HCT116 (cell line): ENCODE measurements at regions not wholly inside any gene's neighbourhood (a gene's known extent, or its start where the extent isn't known, plus 50 kb on each side); places are given as distances from the start of the nearest gene placed in this dataset.

Experiments used
- ATF3 ChIP-seq: IDR thresholded peaks from 2 replicates; pipeline ENCODE4 v1.6.1; 2012
- EGR1 ChIP-seq: IDR thresholded peaks from 2 replicates; pipeline ENCODE4 v1.6.1; 2012; ENCODE audit warnings: low read depth
- EZH2 ChIP-seq: fragments of 200-600 bp; sonication (generic); IDR thresholded peaks from 2 replicates; pipeline ENCODE4 v1.6.1; 2017; ENCODE audit warnings: antibody characterized with exemption, mixed run types
- MAX ChIP-seq: IDR thresholded peaks from 2 replicates; pipeline ENCODE4 v1.6.1; 2012
- POLR2A ChIP-seq: IDR thresholded peaks from 2 replicates; pipeline ENCODE4 v1.7.0; 2011; ENCODE audit warnings: borderline replicate concordance; ENCODE audit not compliant: insufficient read depth, insufficient read length; ENCODE audit errors: extremely low read depth
- POLR2AphosphoS5 ChIP-seq: IDR thresholded peaks from 2 replicates; pipeline ENCODE4 v1.6.1; 2011; ENCODE audit warnings: mild to moderate bottlenecking, low read depth, low read length, moderate library complexity
- RAD21 ChIP-seq: IDR thresholded peaks from 2 replicates; pipeline ENCODE4 v1.6.1; 2012; ENCODE audit warnings: low read depth, mild to moderate bottlenecking
- SIN3A ChIP-seq: IDR thresholded peaks from 2 replicates; pipeline ENCODE4 v1.6.1; 2012; ENCODE audit warnings: low read depth
- SP1 ChIP-seq: IDR thresholded peaks from 2 replicates; pipeline ENCODE4 v1.6.1; 2012; ENCODE audit warnings: low read depth
- ZFX ChIP-seq: fragments of 450-650 bp; IDR thresholded peaks from 2 replicates; pipeline ENCODE4 v1.6.1; 2017
- ZNF274 ChIP-seq: fragments of 200-500 bp; sonication (Bioruptor generic); IDR thresholded peaks from 2 replicates; pipeline ENCODE4 v1.6.1; 2014; ENCODE audit warnings: mild to moderate bottlenecking, low read depth, low read length, inconsistent platforms
- TF ChIP-seq, protein P1 (sequence below), 3 experiments: fragments of 200-600 bp in 1 of 3; sonication (generic) in 1 of 3; IDR thresholded peaks in 2 of 3; conservative IDR thresholded peaks in 1 of 3; 2 replicates each; pipeline ENCODE4 v1.5.1; 2012 to 2017; ENCODE audit warnings: low read depth in 2 of 3, low read length in 2 of 3, antibody characterized with exemption in 1 of 3, borderline replicate concordance in 1 of 3, control low read depth in 1 of 3, mild to moderate bottlenecking in 1 of 3, mixed read lengths in 1 of 3, mixed run types in 1 of 3, moderate library complexity in 1 of 3; ENCODE audit not compliant: insufficient read depth in 1 of 3

DNA sequence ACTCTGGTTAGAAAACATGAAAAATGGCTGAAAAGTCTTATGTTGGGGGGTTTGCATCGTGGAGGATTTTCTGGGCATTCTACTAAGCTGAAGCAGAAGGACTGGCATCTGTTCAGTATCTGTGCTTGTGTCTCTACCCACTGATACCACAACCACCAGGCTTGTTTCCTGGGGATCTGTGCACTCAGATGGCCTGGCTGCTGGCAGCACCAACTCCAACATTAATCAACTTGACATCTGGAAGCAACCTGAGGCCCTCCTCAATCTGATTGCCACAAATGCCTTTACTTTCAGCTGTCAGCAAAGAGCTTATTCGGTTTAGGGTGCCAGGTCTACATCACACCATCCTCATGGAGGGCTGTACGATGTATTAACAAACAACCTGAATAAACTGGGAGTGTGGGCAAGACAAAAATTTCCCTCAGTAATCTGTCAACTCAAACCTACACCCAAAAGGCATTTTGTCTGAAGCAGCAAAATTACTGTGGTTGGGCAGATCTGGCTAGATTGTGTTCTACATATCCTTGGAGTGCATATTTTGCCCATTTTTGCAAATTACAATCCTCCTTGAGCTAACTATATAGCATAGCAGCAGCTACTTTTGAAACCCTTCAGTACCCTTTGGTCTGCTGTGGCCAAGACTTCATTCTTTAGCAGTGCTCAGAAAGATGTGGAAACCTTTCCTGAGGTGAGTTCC, 74.6 kb downstream of the FOXD1 start:
- TF ChIP-seq, protein P1, sequence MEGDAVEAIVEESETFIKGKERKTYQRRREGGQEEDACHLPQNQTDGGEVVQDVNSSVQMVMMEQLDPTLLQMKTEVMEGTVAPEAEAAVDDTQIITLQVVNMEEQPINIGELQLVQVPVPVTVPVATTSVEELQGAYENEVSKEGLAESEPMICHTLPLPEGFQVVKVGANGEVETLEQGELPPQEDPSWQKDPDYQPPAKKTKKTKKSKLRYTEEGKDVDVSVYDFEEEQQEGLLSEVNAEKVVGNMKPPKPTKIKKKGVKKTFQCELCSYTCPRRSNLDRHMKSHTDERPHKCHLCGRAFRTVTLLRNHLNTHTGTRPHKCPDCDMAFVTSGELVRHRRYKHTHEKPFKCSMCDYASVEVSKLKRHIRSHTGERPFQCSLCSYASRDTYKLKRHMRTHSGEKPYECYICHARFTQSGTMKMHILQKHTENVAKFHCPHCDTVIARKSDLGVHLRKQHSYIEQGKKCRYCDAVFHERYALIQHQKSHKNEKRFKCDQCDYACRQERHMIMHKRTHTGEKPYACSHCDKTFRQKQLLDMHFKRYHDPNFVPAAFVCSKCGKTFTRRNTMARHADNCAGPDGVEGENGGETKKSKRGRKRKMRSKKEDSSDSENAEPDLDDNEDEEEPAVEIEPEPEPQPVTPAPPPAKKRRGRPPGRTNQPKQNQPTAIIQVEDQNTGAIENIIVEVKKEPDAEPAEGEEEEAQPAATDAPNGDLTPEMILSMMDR (IDR thresholded peaks at IDR 0.05 in 2 of 3, conservative IDR thresholded peaks at IDR 0.05 in 1 of 3; ENCODE audit: borderline replicate concordance in 1 of 3, insufficient read depth in 1 of 3, low read depth in 2 of 3, low read length in 2 of 3), result no peak
- TF ChIP-seq ATF3 (no peak), POLR2A (no peak), EZH2 (no peak), SP1 (no peak), ZNF274 (no peak), POLR2AphosphoS5 (no peak), ZFX (no peak), SIN3A (no peak), EGR1 (no peak), RAD21 (no peak), MAX (no peak)
